Tibial nerve (tissue), 4 donors: ENCODE measurements at regions not wholly inside any gene's neighbourhood (a gene's known extent, or its start where the extent isn't known, plus 50 kb on each side); places are given as distances from the start of the nearest gene placed in this dataset.

Experiments used
- DNase-seq, 2 donors: peaks; one replicate each; pipeline ENCODE4 v3.0.0-alpha.2; 2019; ENCODE audit warnings: low spot score in 2 of 2
- H3K27ac ChIP-seq, 4 donors: fragments of 200-600 bp; sonication (generic) in 3 of 4; one replicate each; pipeline ENCODE4 v1.5.1; 2017 to 2019; ENCODE audit warnings: mild to moderate bottlenecking in 1 of 4
- H3K27me3 ChIP-seq, 2 donors: fragments of 200-600 bp; sonication (generic) in 1 of 2; one replicate each; pipeline versions ENCODE4 v1.5.1 to v1.6.0; 2017 to 2019
- H3K36me3 ChIP-seq, 3 donors: fragments of 200-600 bp; sonication (generic); one replicate each; pipeline ENCODE4 v1.5.1; 2018 to 2019
- H3K4me1 ChIP-seq, 4 donors: fragments of 200-600 bp; sonication (generic) in 3 of 4; one replicate each; pipeline ENCODE4 v1.5.1; 2017 to 2019
- H3K4me3 ChIP-seq, 4 donors: fragments of 200-600 bp; sonication (generic) in 3 of 4; one replicate each; pipeline ENCODE4 v1.5.1; 2017 to 2019; ENCODE audit warnings: mild to moderate bottlenecking in 1 of 4, moderate library complexity in 1 of 4
- H3K9me3 ChIP-seq, 4 donors: fragments of 200-600 bp; sonication (generic) in 3 of 4; one replicate each; pipeline ENCODE4 v1.5.1; 2017 to 2019
- EP300 ChIP-seq, 2 donors: sonication (generic); formaldehyde crosslinking; IDR thresholded peaks; one replicate each; pipeline ENCODE4 v1.6.1; 2017; ENCODE audit warnings: antibody characterized with exemption in 2 of 2, mild to moderate bottlenecking in 1 of 2
- POLR2A ChIP-seq, 2 donors: fragments of 450-650 bp; IDR thresholded peaks; one replicate each; pipeline ENCODE4 v1.6.1; 2017; ENCODE audit warnings: antibody characterized with exemption in 2 of 2, mild to moderate bottlenecking in 2 of 2, moderate library complexity in 2 of 2
- WGBS, 2 donors: methylation state at CpG; one replicate each; pipeline ENCODE4 v1.1.5; 2018; 5-methylcytosine and 5-hydroxymethylcytosine counted together
- TF ChIP-seq, protein P1 (sequence below), 5 experiments: fragments of 200-600 bp in 3 of 5; fragments of 450-650 bp in 2 of 5; sonication (generic) in 3 of 5; IDR thresholded peaks; one replicate each; pipeline ENCODE4 v1.5.1; 2016 to 2019; ENCODE audit warnings: antibody characterized with exemption in 5 of 5, mild to moderate bottlenecking in 3 of 5, moderate library complexity in 2 of 5

DNA sequence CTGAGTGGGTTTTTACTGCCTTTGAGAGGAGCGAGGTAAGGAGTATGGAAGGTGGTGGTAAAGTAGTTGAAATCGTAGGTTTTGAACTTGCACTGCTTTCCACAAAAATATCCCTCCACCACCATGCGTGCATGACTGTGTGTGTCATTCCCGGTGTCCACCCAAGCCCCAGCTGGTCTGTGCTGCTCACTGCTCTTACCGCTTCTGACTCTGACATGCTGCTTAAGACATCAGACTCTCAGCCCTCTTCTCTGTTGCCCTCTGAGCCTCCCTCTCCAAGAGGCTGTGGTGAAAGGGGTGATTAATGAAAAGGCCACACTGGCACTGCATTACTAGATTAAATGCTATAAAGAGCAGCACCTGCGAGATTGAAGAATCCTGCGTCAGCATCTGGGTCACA is 128.7 kb downstream of the SPATA19 start:
- no peaks in the 10 kb centered on the region for H3K9me3 ChIP-seq
- no peak overlapping the region for H3K27ac ChIP-seq
- H3K4me1 ChIP-seq: no peaks in the 10 kb centered on the region
- H3K36me3 ChIP-seq: no peaks in the 10 kb centered on the region
- no peak overlapping the region for H3K4me3 ChIP-seq
- DNase-seq: no peak
- H3K27me3 ChIP-seq: no peaks in the 10 kb centered on the region
- WGBS, 2 donors: 90 to 96% methylated on average over 7 of the region's 7 CpGs
- TF ChIP-seq POLR2A (IDR thresholded peaks at IDR 0.05): no peak
- no peak for TF ChIP-seq EP300 (IDR thresholded peaks at IDR 0.05)
- TF ChIP-seq, protein P1, sequence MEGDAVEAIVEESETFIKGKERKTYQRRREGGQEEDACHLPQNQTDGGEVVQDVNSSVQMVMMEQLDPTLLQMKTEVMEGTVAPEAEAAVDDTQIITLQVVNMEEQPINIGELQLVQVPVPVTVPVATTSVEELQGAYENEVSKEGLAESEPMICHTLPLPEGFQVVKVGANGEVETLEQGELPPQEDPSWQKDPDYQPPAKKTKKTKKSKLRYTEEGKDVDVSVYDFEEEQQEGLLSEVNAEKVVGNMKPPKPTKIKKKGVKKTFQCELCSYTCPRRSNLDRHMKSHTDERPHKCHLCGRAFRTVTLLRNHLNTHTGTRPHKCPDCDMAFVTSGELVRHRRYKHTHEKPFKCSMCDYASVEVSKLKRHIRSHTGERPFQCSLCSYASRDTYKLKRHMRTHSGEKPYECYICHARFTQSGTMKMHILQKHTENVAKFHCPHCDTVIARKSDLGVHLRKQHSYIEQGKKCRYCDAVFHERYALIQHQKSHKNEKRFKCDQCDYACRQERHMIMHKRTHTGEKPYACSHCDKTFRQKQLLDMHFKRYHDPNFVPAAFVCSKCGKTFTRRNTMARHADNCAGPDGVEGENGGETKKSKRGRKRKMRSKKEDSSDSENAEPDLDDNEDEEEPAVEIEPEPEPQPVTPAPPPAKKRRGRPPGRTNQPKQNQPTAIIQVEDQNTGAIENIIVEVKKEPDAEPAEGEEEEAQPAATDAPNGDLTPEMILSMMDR (IDR thresholded peaks at IDR 0.05): no peak

DNA sequence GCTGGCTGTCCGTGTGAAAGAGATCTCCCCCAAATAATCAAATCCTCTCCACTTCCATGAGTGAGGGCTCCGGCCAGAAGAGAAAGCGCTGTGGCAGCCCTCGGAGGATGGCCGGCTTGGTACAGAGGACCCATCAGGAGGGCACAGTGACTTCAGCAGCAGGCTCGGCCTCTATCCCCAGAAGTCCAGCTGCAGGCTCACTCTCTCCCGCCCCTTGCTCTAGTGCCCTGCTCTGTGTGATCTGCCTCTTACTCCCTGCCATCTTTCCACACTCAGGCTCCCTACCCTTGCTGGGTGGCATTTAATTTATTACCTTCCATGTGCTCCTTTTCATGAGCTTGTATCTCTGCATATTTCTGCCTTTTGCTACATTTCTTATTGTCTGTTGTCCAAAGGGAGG is 129.7 kb downstream of the SPATA19 start:
- no peak overlapping the region for H3K4me3 ChIP-seq
- H3K27ac ChIP-seq: no peak overlapping the region
- 71 to 79% methylated on average over 7 of the region's 7 CpGs for WGBS, 2 donors
- no peaks in the 10 kb centered on the region for H3K36me3 ChIP-seq
- no peaks in the 10 kb centered on the region for H3K4me1 ChIP-seq
- DNase-seq: no peak
- no peaks in the 10 kb centered on the region for H3K9me3 ChIP-seq
- TF ChIP-seq POLR2A (IDR thresholded peaks at IDR 0.05): no peak
- TF ChIP-seq, protein P1 (IDR thresholded peaks at IDR 0.05): no peak
- no peak for TF ChIP-seq EP300 (IDR thresholded peaks at IDR 0.05)
- H3K27me3 ChIP-seq: no peaks in the 10 kb centered on the region

DNA sequence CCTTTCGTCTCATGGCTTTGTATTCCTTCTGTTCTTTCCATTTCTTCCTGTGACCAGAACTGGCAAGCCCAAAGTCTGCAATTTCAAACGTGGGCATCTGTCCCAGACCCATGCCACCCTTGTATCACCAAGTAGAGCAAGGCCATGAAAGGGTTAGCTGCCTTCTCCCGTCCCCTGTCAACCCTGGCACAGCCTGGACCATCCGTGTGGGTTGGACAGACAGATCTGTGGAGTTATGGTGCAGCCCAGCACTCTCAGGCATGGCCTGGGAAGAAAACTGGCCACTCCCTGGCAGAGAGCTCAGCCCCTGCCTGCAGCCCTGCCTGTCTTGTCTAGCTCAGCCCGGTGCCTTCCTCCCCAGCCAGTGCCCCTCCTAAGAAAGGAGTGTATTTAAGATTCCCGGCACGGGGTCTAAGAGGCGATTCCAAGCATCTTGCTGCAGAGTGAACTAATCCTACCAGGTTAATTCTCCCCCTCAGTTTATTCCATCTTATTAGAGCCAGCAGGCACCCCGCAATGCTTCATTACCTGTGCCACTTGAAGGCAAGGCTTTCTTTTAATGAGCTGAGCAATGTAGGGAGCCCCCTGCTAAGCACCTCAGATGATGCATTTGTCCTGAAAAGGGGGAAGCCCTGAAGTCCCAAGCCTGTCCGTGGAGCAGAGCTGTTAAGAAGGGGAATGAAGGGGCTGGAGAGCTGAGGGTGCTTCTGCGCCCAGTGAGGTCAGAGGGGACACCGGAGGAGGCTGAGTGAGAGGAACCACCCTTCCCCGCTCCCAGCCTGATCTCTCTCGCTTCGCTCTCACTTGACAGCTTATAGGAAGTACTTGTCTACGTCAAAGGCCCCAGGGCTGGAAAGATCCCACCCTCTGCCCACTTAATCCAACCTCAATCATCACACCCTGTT is 130.6 kb downstream of the SPATA19 start:
- Histone ChIP-seq H3K4me1 (no peaks in the 10 kb centered on the region), H3K4me3 (no peak overlapping the region), H3K27ac (no peak overlapping the region), H3K36me3 (no peaks in the 10 kb centered on the region), H3K9me3 (no peaks in the 10 kb centered on the region), H3K27me3 (no peaks in the 10 kb centered on the region)
- 57 to 65% methylated on average over 16 of the region's 16 CpGs for WGBS, 2 donors
- no peak for DNase-seq
- TF ChIP-seq EP300 (IDR thresholded peaks at IDR 0.05): no peak
- TF ChIP-seq, protein P1 (IDR thresholded peaks at IDR 0.05): no peak
- TF ChIP-seq POLR2A (IDR thresholded peaks at IDR 0.05): no peak

DNA sequence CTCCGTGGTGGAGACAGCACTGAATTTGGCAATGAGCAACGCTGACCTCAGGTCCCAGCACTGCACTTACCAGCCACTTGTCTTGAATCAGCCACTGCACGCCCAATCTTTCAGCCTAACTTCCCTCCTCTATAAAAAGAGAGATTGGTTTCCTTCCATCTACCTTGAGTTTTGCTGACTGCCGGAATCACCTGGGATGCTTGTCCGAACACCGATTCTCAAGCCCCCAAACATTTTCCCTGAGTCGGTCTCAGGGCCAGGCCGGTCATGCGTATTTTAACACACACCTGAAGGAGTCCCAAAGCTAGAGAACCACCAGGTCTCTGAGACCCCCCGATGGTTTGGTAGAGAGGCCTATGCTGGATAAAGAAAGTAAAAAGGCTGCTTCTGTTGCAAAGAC is 131.5 kb downstream of the SPATA19 start:
- Histone ChIP-seq H3K4me1 (no peaks in the 10 kb centered on the region), H3K4me3 (no peak overlapping the region), H3K36me3 (no peaks in the 10 kb centered on the region), H3K27ac (no peak overlapping the region), H3K9me3 (no peaks in the 10 kb centered on the region), H3K27me3 (no peaks in the 10 kb centered on the region)
- TF ChIP-seq POLR2A (IDR thresholded peaks at IDR 0.05): no peak
- TF ChIP-seq EP300 (IDR thresholded peaks at IDR 0.05): no peak
- TF ChIP-seq, protein P1 (IDR thresholded peaks at IDR 0.05): no peak
- WGBS, 2 donors: 93 to 95% methylated on average over 10 of the region's 10 CpGs
- no peak for DNase-seq

DNA sequence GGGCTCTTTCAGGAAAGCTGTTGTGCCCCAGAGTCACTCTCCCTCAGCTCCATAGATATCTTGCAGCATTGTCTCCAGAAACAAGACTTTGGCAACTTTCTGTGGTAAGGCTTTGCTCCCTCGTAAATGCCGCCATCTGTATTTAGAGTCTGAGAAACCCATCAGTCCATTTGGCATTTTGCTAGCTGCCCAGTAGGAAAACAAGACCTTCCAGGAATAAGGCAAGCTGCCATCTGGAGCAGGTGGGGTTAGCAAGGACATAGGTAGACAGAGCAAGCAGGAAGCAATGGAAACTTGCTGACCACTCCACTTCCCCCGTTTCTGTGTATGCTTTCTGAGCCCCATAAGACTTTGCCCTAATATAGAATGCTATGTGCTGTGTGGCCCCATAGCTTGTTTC is 131.9 kb downstream of the SPATA19 start:
- H3K4me1 ChIP-seq: no peaks in the 10 kb centered on the region
- WGBS, 2 donors: 91% methylated on average over 3 of the region's 3 CpGs
- H3K9me3 ChIP-seq: no peaks in the 10 kb centered on the region

More for the DNA sequence above, 131.9 kb downstream of the SPATA19 start:
- Histone ChIP-seq H3K36me3 (no peaks in the 10 kb centered on the region), H3K4me3 (no peak overlapping the region), H3K27ac (no peak overlapping the region), H3K27me3 (no peaks in the 10 kb centered on the region)
- TF ChIP-seq POLR2A (IDR thresholded peaks at IDR 0.05): no peak
- TF ChIP-seq EP300 (IDR thresholded peaks at IDR 0.05): no peak
- TF ChIP-seq, protein P1 (IDR thresholded peaks at IDR 0.05): no peak
- no peak for DNase-seq
